Ishikawa (cell line): ENCODE measurements at regions not wholly inside any gene's neighbourhood (a gene's known extent, or its start where the extent isn't known, plus 50 kb on each side); places are given as distances from the start of the nearest gene placed in this dataset.

Experiments used
- CEBPB ChIP-seq: IDR thresholded peaks from 2 replicates; pipeline ENCODE4 v1.6.1; 2012
- CREB1 ChIP-seq: IDR thresholded peaks from 2 replicates; pipeline ENCODE4 v1.6.1; 2012; ENCODE audit warnings: low read depth
- EGR1 ChIP-seq: IDR thresholded peaks from 2 replicates; pipeline ENCODE4 v1.6.1; 2012
- EP300 ChIP-seq: IDR thresholded peaks from 2 replicates; pipeline ENCODE4 v1.6.1; 2012; ENCODE audit warnings: borderline replicate concordance
- FOXM1 ChIP-seq: IDR thresholded peaks from 2 replicates; pipeline ENCODE4 v1.6.1; 2012; ENCODE audit warnings: low read depth, borderline replicate concordance
- MAX ChIP-seq: IDR thresholded peaks from 2 replicates; pipeline ENCODE4 v1.6.1; 2012
- NFIC ChIP-seq: IDR thresholded peaks from 2 replicates; pipeline ENCODE4 v1.6.1; 2012
- RAD21 ChIP-seq: IDR thresholded peaks from 2 replicates; pipeline ENCODE4 v1.6.1; 2012; ENCODE audit warnings: low read depth
- TAF1 ChIP-seq: IDR thresholded peaks from 2 replicates; pipeline ENCODE4 v1.6.1; 2012; ENCODE audit warnings: low read depth, mild to moderate bottlenecking
- TCF12 ChIP-seq: IDR thresholded peaks from 2 replicates; pipeline ENCODE4 v1.6.1; 2012; ENCODE audit warnings: low read depth
- TEAD4 ChIP-seq: IDR thresholded peaks from 2 replicates; pipeline ENCODE4 v1.6.1; 2012
- YY1 ChIP-seq: IDR thresholded peaks from 2 replicates; pipeline ENCODE4 v1.6.1; 2012; ENCODE audit warnings: low read depth
- ZBTB7A ChIP-seq: IDR thresholded peaks from 2 replicates; pipeline ENCODE4 v1.6.1; 2012; ENCODE audit warnings: low read depth
- TF ChIP-seq, protein P1 (sequence below): IDR thresholded peaks from 2 replicates; pipeline ENCODE4 v1.6.1; 2012; ENCODE audit warnings: low read depth, mild to moderate bottlenecking
- TF ChIP-seq, protein P2 (sequence below): IDR thresholded peaks from 2 replicates; pipeline ENCODE4 v1.6.1; 2012

DNA sequence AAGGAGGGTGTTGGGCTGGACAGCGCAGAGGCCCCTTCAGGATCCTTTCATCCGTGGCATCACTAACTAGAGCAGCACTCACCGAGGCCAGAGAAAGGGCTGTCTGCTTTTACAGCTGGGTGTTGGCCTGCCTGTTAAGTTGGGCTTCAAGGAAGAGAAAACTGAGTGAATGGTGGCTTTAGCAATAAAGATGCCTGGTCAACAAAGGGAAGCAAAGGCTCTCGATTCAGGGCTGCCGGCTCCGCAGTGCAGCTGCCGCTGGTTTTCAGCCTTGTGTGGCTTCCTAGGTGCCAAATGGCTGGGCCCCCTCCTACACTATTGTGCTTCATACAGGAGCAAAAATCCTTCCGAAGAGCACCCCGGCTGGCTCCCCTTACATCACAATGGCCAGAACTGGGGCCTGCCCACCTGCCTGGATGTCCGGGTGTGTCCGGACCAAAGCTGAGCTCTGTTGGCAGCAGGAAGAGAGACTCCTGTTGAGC is 61.0 kb upstream of the GPR45 start:
- TF ChIP-seq TCF12 (no peak), EGR1 (no peak), MAX (no peak)

DNA sequence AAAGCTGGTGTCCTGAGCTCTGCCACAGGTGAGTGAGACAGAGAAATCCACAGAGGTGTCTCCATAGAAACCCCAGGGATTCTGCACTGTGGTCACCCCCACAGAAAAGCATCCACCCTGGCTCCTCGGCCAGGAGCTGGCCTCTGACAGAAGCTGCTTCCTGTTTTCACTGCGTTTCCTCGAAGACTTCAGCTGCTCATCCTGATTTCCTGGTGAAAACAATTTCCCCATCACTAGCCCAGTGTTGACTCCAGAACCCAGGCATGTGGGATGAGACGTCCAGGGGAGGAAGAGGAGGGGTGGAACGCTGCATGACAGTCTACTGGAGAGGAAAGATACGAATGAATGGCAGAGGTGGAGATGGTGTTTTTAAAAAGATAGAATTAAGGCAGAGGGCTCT is 60.3 kb upstream of the GPR45 start:
- TF ChIP-seq FOXM1, result no peak
- TF ChIP-seq, protein P1, sequence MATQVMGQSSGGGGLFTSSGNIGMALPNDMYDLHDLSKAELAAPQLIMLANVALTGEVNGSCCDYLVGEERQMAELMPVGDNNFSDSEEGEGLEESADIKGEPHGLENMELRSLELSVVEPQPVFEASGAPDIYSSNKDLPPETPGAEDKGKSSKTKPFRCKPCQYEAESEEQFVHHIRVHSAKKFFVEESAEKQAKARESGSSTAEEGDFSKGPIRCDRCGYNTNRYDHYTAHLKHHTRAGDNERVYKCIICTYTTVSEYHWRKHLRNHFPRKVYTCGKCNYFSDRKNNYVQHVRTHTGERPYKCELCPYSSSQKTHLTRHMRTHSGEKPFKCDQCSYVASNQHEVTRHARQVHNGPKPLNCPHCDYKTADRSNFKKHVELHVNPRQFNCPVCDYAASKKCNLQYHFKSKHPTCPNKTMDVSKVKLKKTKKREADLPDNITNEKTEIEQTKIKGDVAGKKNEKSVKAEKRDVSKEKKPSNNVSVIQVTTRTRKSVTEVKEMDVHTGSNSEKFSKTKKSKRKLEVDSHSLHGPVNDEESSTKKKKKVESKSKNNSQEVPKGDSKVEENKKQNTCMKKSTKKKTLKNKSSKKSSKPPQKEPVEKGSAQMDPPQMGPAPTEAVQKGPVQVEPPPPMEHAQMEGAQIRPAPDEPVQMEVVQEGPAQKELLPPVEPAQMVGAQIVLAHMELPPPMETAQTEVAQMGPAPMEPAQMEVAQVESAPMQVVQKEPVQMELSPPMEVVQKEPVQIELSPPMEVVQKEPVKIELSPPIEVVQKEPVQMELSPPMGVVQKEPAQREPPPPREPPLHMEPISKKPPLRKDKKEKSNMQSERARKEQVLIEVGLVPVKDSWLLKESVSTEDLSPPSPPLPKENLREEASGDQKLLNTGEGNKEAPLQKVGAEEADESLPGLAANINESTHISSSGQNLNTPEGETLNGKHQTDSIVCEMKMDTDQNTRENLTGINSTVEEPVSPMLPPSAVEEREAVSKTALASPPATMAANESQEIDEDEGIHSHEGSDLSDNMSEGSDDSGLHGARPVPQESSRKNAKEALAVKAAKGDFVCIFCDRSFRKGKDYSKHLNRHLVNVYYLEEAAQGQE, result no peak
- no peak for TF ChIP-seq CREB1
- TF ChIP-seq, protein P2, sequence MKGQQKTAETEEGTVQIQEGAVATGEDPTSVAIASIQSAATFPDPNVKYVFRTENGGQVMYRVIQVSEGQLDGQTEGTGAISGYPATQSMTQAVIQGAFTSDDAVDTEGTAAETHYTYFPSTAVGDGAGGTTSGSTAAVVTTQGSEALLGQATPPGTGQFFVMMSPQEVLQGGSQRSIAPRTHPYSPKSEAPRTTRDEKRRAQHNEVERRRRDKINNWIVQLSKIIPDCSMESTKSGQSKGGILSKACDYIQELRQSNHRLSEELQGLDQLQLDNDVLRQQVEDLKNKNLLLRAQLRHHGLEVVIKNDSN, result no peak
- TF ChIP-seq CEBPB, result no peak
- TF ChIP-seq TAF1, result no peak
- no peak for TF ChIP-seq NFIC
- TF ChIP-seq YY1, result no peak
- TF ChIP-seq ZBTB7A, result no peak

GRCh38 chr2:105183555-105184323 is 57.8 kb upstream of the GPR45 start:
- TF ChIP-seq, protein P1, result no peak

DNA sequence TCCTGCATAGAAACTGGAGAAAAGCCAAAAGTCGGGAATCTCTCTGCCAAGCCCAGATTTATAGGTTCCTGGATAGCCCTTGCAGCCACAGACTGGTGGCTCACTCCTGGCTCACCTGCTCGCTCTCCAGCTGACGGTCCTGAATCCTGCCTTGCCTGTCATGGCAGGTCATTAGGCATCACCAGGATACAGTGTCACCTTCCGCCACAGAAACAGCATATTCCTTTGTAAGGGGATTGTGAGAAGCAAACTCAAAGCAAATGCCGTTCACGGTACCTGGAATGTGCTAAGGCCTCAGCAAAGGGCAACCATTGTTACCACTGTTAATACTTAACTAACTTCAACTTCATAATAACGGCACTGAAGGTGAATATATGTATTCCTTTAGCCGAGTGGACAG is 57.1 kb upstream of the GPR45 start:
- no peak for TF ChIP-seq EP300
- TF ChIP-seq TCF12, result no peak
- no peak for TF ChIP-seq RAD21
- no peak for TF ChIP-seq YY1
- TF ChIP-seq, protein P2, result no peak
- TF ChIP-seq NFIC, result no peak
- TF ChIP-seq EGR1, result no peak
- no peak for TF ChIP-seq TAF1
- no peak for TF ChIP-seq MAX
- no peak for TF ChIP-seq CEBPB
- no peak for TF ChIP-seq CREB1
- no peak for TF ChIP-seq TEAD4
- no peak for TF ChIP-seq ZBTB7A
- no peak for TF ChIP-seq FOXM1
- TF ChIP-seq, protein P1, result no peak

DNA sequence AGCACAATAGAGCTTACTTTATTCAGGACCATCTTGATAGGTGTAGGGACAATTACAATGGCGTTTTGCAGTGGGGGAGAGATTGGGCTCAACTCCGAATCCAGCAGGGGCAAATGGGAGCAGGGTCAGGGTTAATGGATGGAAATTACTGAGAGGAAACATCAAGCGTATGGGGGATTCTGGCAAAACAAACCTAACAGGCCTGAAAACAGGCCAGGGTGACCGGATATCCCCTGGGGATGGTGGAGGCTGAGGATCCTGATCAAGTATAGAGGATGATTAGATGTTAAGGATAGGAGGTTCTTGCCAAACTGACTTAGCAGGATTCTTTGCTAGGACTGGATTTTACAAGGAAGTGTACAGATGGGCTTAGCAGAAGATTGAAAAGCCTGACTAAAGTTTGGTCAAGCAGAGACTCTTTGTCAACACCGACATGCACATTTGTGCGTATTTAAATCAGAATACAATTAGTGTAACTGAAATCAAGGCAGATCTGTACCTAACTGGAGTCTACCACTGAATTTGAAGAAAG is 54.5 kb upstream of the GPR45 start:
- TF ChIP-seq YY1 (no peak), TEAD4 (no peak), FOXM1 (no peak), ZBTB7A (no peak), EGR1 (no peak), CREB1 (no peak)
- TF ChIP-seq, protein P2, result no peak
- TF ChIP-seq, protein P1, result no peak
